ENCODE measurements at regions not wholly inside any gene's neighbourhood (a gene's known extent, or its start where the extent isn't known, plus 50 kb on each side); places are given as distances from the start of the nearest gene placed in this dataset.

DNA sequence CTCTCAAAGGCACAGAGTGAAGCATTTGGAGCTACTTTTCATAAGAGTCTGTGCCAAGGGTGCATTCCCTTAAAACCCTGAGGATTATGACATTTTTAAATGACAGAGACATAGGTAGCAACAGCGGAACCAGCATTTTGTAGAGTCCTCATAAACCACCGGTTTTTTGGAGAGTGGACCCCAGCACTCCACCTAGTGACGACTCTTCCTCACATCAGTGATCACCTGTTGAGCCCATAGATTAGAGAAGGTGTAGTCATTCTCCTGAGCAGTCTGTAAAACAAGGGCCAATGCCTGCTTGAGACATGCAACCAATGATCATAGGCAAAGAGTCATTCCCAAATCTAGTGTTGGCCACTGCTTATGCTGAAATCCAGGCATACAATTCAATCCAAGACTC is 399.1 kb downstream of the GXYLT1 start:
- ChIA-PET POLR2A (no interaction called here), CTCF (no interaction called here)

GRCh38 chr12:41743835-41744234 is 400.8 kb downstream of the GXYLT1 start:
- ChIA-PET POLR2A (no interaction called here), CTCF (interaction anchor here (0.7 kb wide), 1 partner anchor 57 kb away, joined by 4 read pairs; no protein-coding TSS in a partner anchor)
- no peaks in the 10 kb centered on the region for H3K36me3 ChIP-seq (ENCODE audit: control insufficient read depth in 2 of 2, insufficient read depth in 1 of 2, low read length in 2 of 2)
- no peak overlapping the region for H3K27ac ChIP-seq (ENCODE audit: extremely low read depth, low read depth, low read length)
- no peak overlapping the region for H3K4me3 ChIP-seq (ENCODE audit: low read depth, low read length)
- H3K4me1 ChIP-seq (ENCODE audit: control insufficient read depth, insufficient read depth, low read length): no peaks in the 10 kb centered on the region
- no peaks in the 10 kb centered on the region for H3K9me3 ChIP-seq (ENCODE audit: control insufficient read depth, insufficient read depth, low read depth, low read length)
- TF ChIP-seq ZNF157 (tag by site-specific recombination; IDR thresholded peaks at IDR 0.05) (no peak), ATF2 (tag by site-specific recombination; IDR thresholded peaks at IDR 0.05; ENCODE audit: low read depth) (peak; percentile 58; the same call in 1 of the 2 replicates)

More for the DNA sequence above, 399.1 kb downstream of the GXYLT1 start:
- H3K27ac ChIP-seq (ENCODE audit: extremely low read depth, low read depth, low read length): no peak overlapping the region
- TF ChIP-seq SCRT2 (tag by site-specific recombination; IDR thresholded peaks at IDR 0.05): peak; percentile 62
- TF ChIP-seq SCRT1 (tag by site-specific recombination; IDR thresholded peaks at IDR 0.05; ENCODE audit: borderline replicate concordance): peak; percentile 50; the same call in 1 of the 2 replicates
- no peak for TF ChIP-seq ZNF585B (tag by site-specific recombination; IDR thresholded peaks at IDR 0.05)
- TF ChIP-seq ZNF426 (tag by site-specific recombination; IDR thresholded peaks at IDR 0.05): no peak
- H3K4me3 ChIP-seq (ENCODE audit: low read depth, low read length): no peak overlapping the region
- H3K9me3 ChIP-seq (ENCODE audit: control insufficient read depth, insufficient read depth, low read depth, low read length): no peaks in the 10 kb centered on the region
- no peaks in the 10 kb centered on the region for H3K36me3 ChIP-seq (ENCODE audit: control insufficient read depth in 2 of 2, insufficient read depth in 1 of 2, low read length in 2 of 2)
- no peaks in the 10 kb centered on the region for H3K4me1 ChIP-seq (ENCODE audit: control insufficient read depth, insufficient read depth, low read length)

GRCh38 chr12:41739066-41739465 is 405.6 kb downstream of the GXYLT1 start:
- H3K27ac ChIP-seq (ENCODE audit: extremely low read depth, low read depth, low read length): no peak overlapping the region
- TF ChIP-seq ZNF324 (tag by site-specific recombination; IDR thresholded peaks at IDR 0.05) (no peak), ZNF704 (tag by site-specific recombination; IDR thresholded peaks at IDR 0.05) (no peak)
- ChIA-PET CTCF (interaction anchor here (1.0 kb wide), 2 partner anchors 9 to 285 kb away, joined by 3 to 4 read pairs; no protein-coding TSS in a partner anchor), POLR2A (no interaction called here)
- no peaks in the 10 kb centered on the region for H3K9me3 ChIP-seq (ENCODE audit: control insufficient read depth, insufficient read depth, low read depth, low read length)
- H3K4me1 ChIP-seq (ENCODE audit: control insufficient read depth, insufficient read depth, low read length): no peaks in the 10 kb centered on the region; the same call in 1 of the 2 replicates
- no peak overlapping the region for H3K4me3 ChIP-seq (ENCODE audit: low read depth, low read length)
- H3K36me3 ChIP-seq (ENCODE audit: control insufficient read depth in 2 of 2, insufficient read depth in 1 of 2, low read length in 2 of 2): no peaks in the 10 kb centered on the region

DNA sequence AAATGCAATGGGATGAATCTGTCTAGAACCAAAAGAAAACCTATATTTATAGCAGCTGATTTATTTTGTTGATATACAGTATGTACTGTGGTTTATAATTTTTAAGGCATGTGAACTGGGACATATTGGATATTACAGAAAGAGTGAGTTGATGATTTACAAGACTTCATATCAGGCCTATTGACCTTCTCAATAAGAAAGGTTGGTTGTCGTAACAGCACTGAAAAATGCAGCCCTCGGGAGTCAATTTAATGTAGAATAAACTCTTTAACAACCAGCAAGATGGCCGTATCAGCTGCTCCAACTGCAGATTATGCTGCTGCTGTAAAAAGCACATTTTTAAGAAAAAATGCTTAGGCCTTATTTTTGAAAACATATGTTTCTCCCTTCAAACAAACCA is 407.3 kb downstream of the GXYLT1 start:
- no peaks in the 10 kb centered on the region; the same call in 1 of the 2 replicates for H3K4me1 ChIP-seq (ENCODE audit: control insufficient read depth, insufficient read depth, low read length)
- no peak overlapping the region for H3K4me3 ChIP-seq (ENCODE audit: low read depth, low read length)
- H3K36me3 ChIP-seq (ENCODE audit: control insufficient read depth in 2 of 2, insufficient read depth in 1 of 2, low read length in 2 of 2): no peaks in the 10 kb centered on the region
- no peaks in the 10 kb centered on the region for H3K9me3 ChIP-seq (ENCODE audit: control insufficient read depth, insufficient read depth, low read depth, low read length)
- ChIA-PET CTCF (interaction anchor here (0.9 kb wide), 1 partner anchor 286 kb away, joined by 3 read pairs; no protein-coding TSS in a partner anchor), POLR2A (no interaction called here)
- no peak overlapping the region for H3K27ac ChIP-seq (ENCODE audit: extremely low read depth, low read depth, low read length)
- TF ChIP-seq ZBTB11 (tag by site-specific recombination; conservative IDR thresholded peaks at IDR 0.05; ENCODE audit: low read depth) (no peak), PRDM10 (tag by site-specific recombination; IDR thresholded peaks at IDR 0.05) (no peak), ZNF37A (tag by site-specific recombination; IDR thresholded peaks at IDR 0.05) (no peak), ZBTB21 (tag by site-specific recombination; IDR thresholded peaks at IDR 0.05) (no peak), ZNF624 (tag by site-specific recombination; IDR thresholded peaks at IDR 0.05) (no peak), ZNF223 (tag by site-specific recombination; IDR thresholded peaks at IDR 0.05) (no peak)
- TF ChIP-seq, protein P1, sequence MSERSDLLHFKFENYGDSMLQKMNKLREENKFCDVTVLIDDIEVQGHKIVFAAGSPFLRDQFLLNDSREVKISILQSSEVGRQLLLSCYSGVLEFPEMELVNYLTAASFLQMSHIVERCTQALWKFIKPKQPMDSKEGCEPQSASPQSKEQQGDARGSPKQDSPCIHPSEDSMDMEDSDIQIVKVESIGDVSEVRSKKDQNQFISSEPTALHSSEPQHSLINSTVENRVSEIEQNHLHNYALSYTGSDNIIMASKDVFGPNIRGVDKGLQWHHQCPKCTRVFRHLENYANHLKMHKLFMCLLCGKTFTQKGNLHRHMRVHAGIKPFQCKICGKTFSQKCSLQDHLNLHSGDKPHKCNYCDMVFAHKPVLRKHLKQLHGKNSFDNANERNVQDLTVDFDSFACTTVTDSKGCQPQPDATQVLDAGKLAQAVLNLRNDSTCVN (tag by site-specific recombination; optimal IDR thresholded peaks at IDR 0.05): no peak

Data from HEK293 (cell line).